Fibroblast of lung (primary cell): ENCODE measurements at regions not wholly inside any gene's neighbourhood (a gene's known extent, or its start where the extent isn't known, plus 50 kb on each side); places are given as distances from the start of the nearest gene placed in this dataset.

Experiments used
- DNase-seq, 2 donors: peaks; one replicate each; pipeline versions ENCODE4 v3.0.0 to v3.0.0-alpha.2; 2010; ENCODE audit warnings: low read depth in 2 of 2
- H2AFZ ChIP-seq: 2 replicates; pipeline ENCODE4 v1.5.1; 2012; ENCODE audit warnings: low read length, control low read depth, inconsistent platforms
- H3K27ac ChIP-seq: 2 replicates; pipeline ENCODE4 v1.5.1; 2011; ENCODE audit warnings: low read length, control low read depth; ENCODE audit not compliant: insufficient read depth
- H3K27me3 ChIP-seq: 2 replicates; pipeline ENCODE4 v1.5.1; 2011; ENCODE audit warnings: mild to moderate bottlenecking, low read length; ENCODE audit not compliant: control insufficient read depth, insufficient read depth
- H3K36me3 ChIP-seq: 2 replicates; pipeline ENCODE4 v1.5.1; 2011; ENCODE audit warnings: low read length; ENCODE audit not compliant: control insufficient read depth, insufficient read depth
- H3K4me1 ChIP-seq: 2 replicates; pipeline ENCODE4 v1.5.1; 2011; ENCODE audit warnings: low read length; ENCODE audit not compliant: control insufficient read depth, insufficient read depth; ENCODE audit errors: extremely low read depth
- H3K4me2 ChIP-seq: 2 replicates; pipeline ENCODE4 v1.5.1; 2011; ENCODE audit warnings: low read length, control low read depth; ENCODE audit not compliant: insufficient read depth; ENCODE audit errors: extremely low read depth
- H3K4me3 ChIP-seq, 4 experiments: fragments of 200-600 bp in 1 of 4; sonication (generic) in 1 of 4; replicated peaks in 1 of 4; 2 replicates each; pipeline ENCODE4 v1.5.1; 2011 to 2016; ENCODE audit warnings: low read length in 4 of 4, low read depth in 3 of 4, mild to moderate bottlenecking in 3 of 4, control low read depth in 2 of 4, inconsistent platforms in 1 of 4, mixed read lengths in 1 of 4; ENCODE audit not compliant: insufficient read depth in 1 of 4; ENCODE audit errors: control extremely low read depth in 1 of 4
- H3K79me2 ChIP-seq: 2 replicates; pipeline ENCODE4 v1.5.1; 2012; ENCODE audit warnings: mild to moderate bottlenecking, low read length, inconsistent platforms; ENCODE audit not compliant: control insufficient read depth, insufficient read depth
- H3K9ac ChIP-seq: 2 replicates; pipeline ENCODE4 v1.5.1; 2011; ENCODE audit warnings: mild to moderate bottlenecking, low read length, control low read depth; ENCODE audit not compliant: insufficient read depth
- H3K9me3 ChIP-seq: 2 replicates; pipeline ENCODE4 v1.5.1; 2012; ENCODE audit warnings: low read depth, low read length; ENCODE audit not compliant: control insufficient read depth, insufficient read depth
- H4K20me1 ChIP-seq: 2 replicates; pipeline ENCODE4 v1.5.1; 2011; ENCODE audit warnings: low read length; ENCODE audit not compliant: control insufficient read depth, insufficient read depth; ENCODE audit errors: extremely low read depth
- CTCF ChIP-seq, 2 donors: IDR thresholded peaks in 1 of 2; conservative IDR thresholded peaks in 1 of 2; 1 replicate in 1 of 2; 2 replicates in 1 of 2; pipeline ENCODE4 v1.5.1; 2011 to 2012; ENCODE audit warnings: low read length in 2 of 2, control low read depth in 1 of 2, inconsistent platforms in 1 of 2, low read depth in 1 of 2, mild to moderate bottlenecking in 1 of 2
- EZH2 ChIP-seq: IDR thresholded peaks from 2 replicates; pipeline ENCODE4 v1.5.1; 2012; ENCODE audit warnings: low read length, control low read depth, mild to moderate bottlenecking; ENCODE audit errors: missing control alignments

GRCh38 chr16:79847101-79847500, 246.6 kb upstream of the MAF start:
- TF ChIP-seq EZH2 (no peak), CTCF (conservative IDR thresholded peaks at IDR 0.05 in 1 of 2, IDR thresholded peaks at IDR 0.05 in 1 of 2; ENCODE audit: low read depth in 1 of 2, low read length in 2 of 2) (no peak)
- DNase-seq = no peak
- H2AFZ ChIP-seq = no peak overlapping the region
- no peaks in the 10 kb centered on the region for H3K9me3 ChIP-seq
- no peak overlapping the region for H3K4me2 ChIP-seq
- H3K4me1 ChIP-seq = no peaks in the 10 kb centered on the region
- H4K20me1 ChIP-seq = no peaks in the 10 kb centered on the region
- no peak overlapping the region for H3K9ac ChIP-seq
- H3K27ac ChIP-seq = no peak overlapping the region
- H3K79me2 ChIP-seq = no peaks in the 10 kb centered on the region
- H3K27me3 ChIP-seq = no peaks in the 10 kb centered on the region
- H3K4me3 ChIP-seq = no peak overlapping the region
- no peaks in the 10 kb centered on the region for H3K36me3 ChIP-seq

- H2AFZ ChIP-seq = no peak overlapping the region
- H3K4me3 ChIP-seq = no peak overlapping the region
- TF ChIP-seq CTCF (conservative IDR thresholded peaks at IDR 0.05 in 1 of 2, IDR thresholded peaks at IDR 0.05 in 1 of 2; ENCODE audit: low read depth in 1 of 2, low read length in 2 of 2) (no peak), EZH2 (no peak)
- H3K27ac ChIP-seq = no peak overlapping the region
- H4K20me1 ChIP-seq = no peaks in the 10 kb centered on the region
- no peaks in the 10 kb centered on the region for H3K27me3 ChIP-seq
- no peaks in the 10 kb centered on the region for H3K9me3 ChIP-seq
- no peak for DNase-seq
- no peaks in the 10 kb centered on the region for H3K36me3 ChIP-seq
- H3K4me2 ChIP-seq = no peak overlapping the region
- H3K9ac ChIP-seq = no peak overlapping the region
- no peaks in the 10 kb centered on the region for H3K4me1 ChIP-seq
- H3K79me2 ChIP-seq = no peaks in the 10 kb centered on the region
Measured at GRCh38 chr16:79845734-79846135, 245.2 kb upstream of the MAF start.

GRCh38 chr16:79845033-79845733, 244.6 kb upstream of the MAF start:
- Histone ChIP-seq H3K9ac (no peak overlapping the region), H3K4me3 (no peak overlapping the region), H3K36me3 (no peaks in the 10 kb centered on the region), H3K4me1 (no peaks in the 10 kb centered on the region), H3K27me3 (no peaks in the 10 kb centered on the region), H3K27ac (no peak overlapping the region), H4K20me1 (no peaks in the 10 kb centered on the region), H3K9me3 (no peaks in the 10 kb centered on the region), H3K79me2 (no peaks in the 10 kb centered on the region), H3K4me2 (no peak overlapping the region), H2AFZ (no peak overlapping the region)
- no peak for DNase-seq
- TF ChIP-seq CTCF (conservative IDR thresholded peaks at IDR 0.05 in 1 of 2, IDR thresholded peaks at IDR 0.05 in 1 of 2; ENCODE audit: low read depth in 1 of 2, low read length in 2 of 2) = no peak
- no peak for TF ChIP-seq EZH2
